ENCODE measurements at regions not wholly inside any gene's neighbourhood (a gene's known extent, or its start where the extent isn't known, plus 50 kb on each side); places are given as distances from the start of the nearest gene placed in this dataset.

- POLR2A ChIA-PET: interaction anchor here (1.3 kb wide), 1 partner anchor 30 kb away, joined by 4 read pairs; no protein-coding TSS in a partner anchor
- no peak for DNase-seq (ENCODE audit: extremely low spot score)
- TF ChIP-seq SUZ12 (IDR thresholded peaks at IDR 0.05) (no peak), ARNT (IDR thresholded peaks at IDR 0.05) (no peak), BHLHE40 (IDR thresholded peaks at IDR 0.05; ENCODE audit: borderline replicate concordance) (no peak), CTBP1 (IDR thresholded peaks at IDR 0.05; ENCODE audit: borderline replicate concordance) (no peak), ZNF384 (IDR thresholded peaks at IDR 0.05) (no peak), PKNOX1 (IDR thresholded peaks at IDR 0.05) (no peak), HDGF (IDR thresholded peaks at IDR 0.05; ENCODE audit: borderline replicate concordance) (no peak), FOXA1 (IDR thresholded peaks at IDR 0.05) (no peak), ELF4 (IDR thresholded peaks at IDR 0.05) (no peak), NFRKB (IDR thresholded peaks at IDR 0.05) (no peak), LEF1 (IDR thresholded peaks at IDR 0.05; ENCODE audit: borderline replicate concordance) (no peak), SP1 (IDR thresholded peaks at IDR 0.05) (no peak), TARDBP (IDR thresholded peaks at IDR 0.05) (no peak), FOXM1 (IDR thresholded peaks at IDR 0.05; ENCODE audit: borderline replicate concordance) (no peak), L3MBTL2 (conservative IDR thresholded peaks at IDR 0.05) (no peak), FOXK2 (IDR thresholded peaks at IDR 0.05) (no peak)
- CTCF ChIA-PET: interaction anchor here (0.8 to 1.2 kb wide), 3 partner anchors 10 to 25 kb away, joined by 3 to 4 read pairs (median 3); no protein-coding TSS in a partner anchor
These were observed 60.9 kb downstream of the SIPA1L2 start for GRCh38 chr1:232568906-232569553.

- CTCF ChIA-PET: interaction anchor here (0.8 to 1.2 kb wide), 4 partner anchors 11 to 59 kb away, joined by 3 to 4 read pairs (median 3); no protein-coding TSS in a partner anchor
- POLR2A ChIA-PET: interaction anchor here (1.0 to 1.3 kb wide), 2 partner anchors 9 to 31 kb away, joined by 3 to 4 read pairs; no protein-coding TSS in a partner anchor
- TF ChIP-seq ELF4 (IDR thresholded peaks at IDR 0.05): no peak
- TF ChIP-seq FOXA1 (IDR thresholded peaks at IDR 0.05): no peak
- no peak for TF ChIP-seq L3MBTL2 (conservative IDR thresholded peaks at IDR 0.05)
- TF ChIP-seq FOXK2 (IDR thresholded peaks at IDR 0.05): no peak
- TF ChIP-seq ZNF384 (IDR thresholded peaks at IDR 0.05): no peak
- no peak for TF ChIP-seq CTBP1 (IDR thresholded peaks at IDR 0.05; ENCODE audit: borderline replicate concordance)
- no peak for TF ChIP-seq LEF1 (IDR thresholded peaks at IDR 0.05; ENCODE audit: borderline replicate concordance)
- no peak for TF ChIP-seq ARNT (IDR thresholded peaks at IDR 0.05)
- no peak for TF ChIP-seq TARDBP (IDR thresholded peaks at IDR 0.05)
- no peak for TF ChIP-seq PKNOX1 (IDR thresholded peaks at IDR 0.05)
- no peak for TF ChIP-seq SP1 (IDR thresholded peaks at IDR 0.05)
- no peak for TF ChIP-seq NFRKB (IDR thresholded peaks at IDR 0.05)
- TF ChIP-seq BHLHE40 (IDR thresholded peaks at IDR 0.05; ENCODE audit: borderline replicate concordance): no peak
- DNase-seq (ENCODE audit: extremely low spot score): no peak
These were observed 61.5 kb downstream of the SIPA1L2 start for GRCh38 chr1:232568331-232568852.

GRCh38 chr1:232566093-232566492 is 63.8 kb downstream of the SIPA1L2 start:
- TF ChIP-seq PKNOX1 (IDR thresholded peaks at IDR 0.05): no peak
- TF ChIP-seq LEF1 (IDR thresholded peaks at IDR 0.05; ENCODE audit: borderline replicate concordance): no peak
- TF ChIP-seq HDGF (IDR thresholded peaks at IDR 0.05; ENCODE audit: borderline replicate concordance): no peak
- DNase-seq (ENCODE audit: extremely low spot score): no peak
- CTCF ChIA-PET: interaction anchor here (0.6 kb wide), 1 partner anchor 176 kb away, joined by 4 read pairs; no protein-coding TSS in a partner anchor
- POLR2A ChIA-PET: no interaction called here

GRCh38 chr1:232562855-232563510 is 67.0 kb downstream of the SIPA1L2 start:
- TF ChIP-seq FOXK2 (IDR thresholded peaks at IDR 0.05) (no peak), LEF1 (IDR thresholded peaks at IDR 0.05; ENCODE audit: borderline replicate concordance) (no peak)
- no peak for DNase-seq (ENCODE audit: extremely low spot score)
- CTCF ChIA-PET: no interaction called here
- POLR2A ChIA-PET: interaction anchor here (0.9 kb wide), 1 partner anchor 14 kb away, joined by 3 read pairs; no protein-coding TSS in a partner anchor

- ChIA-PET CTCF (interaction anchor here (0.6 kb wide), 1 partner anchor 66 kb away, joined by 3 read pairs; no protein-coding TSS in a partner anchor), POLR2A (interaction anchor here (1.4 kb wide), 1 partner anchor 13 kb away, joined by 3 read pairs; no protein-coding TSS in a partner anchor)
- TF ChIP-seq TARDBP (IDR thresholded peaks at IDR 0.05) (no peak), PKNOX1 (IDR thresholded peaks at IDR 0.05) (no peak), NFRKB (IDR thresholded peaks at IDR 0.05) (no peak), HDGF (IDR thresholded peaks at IDR 0.05; ENCODE audit: borderline replicate concordance) (no peak), FOXM1 (IDR thresholded peaks at IDR 0.05; ENCODE audit: borderline replicate concordance) (no peak), FOXK2 (IDR thresholded peaks at IDR 0.05) (no peak), ELF4 (IDR thresholded peaks at IDR 0.05) (no peak), SUZ12 (IDR thresholded peaks at IDR 0.05) (no peak)
- DNase-seq (ENCODE audit: extremely low spot score): no peak
These were observed 68.6 kb downstream of the SIPA1L2 start for GRCh38 chr1:232561381-232561780.
